ENCODE measurements at regions not wholly inside any gene's neighbourhood (a gene's known extent, or its start where the extent isn't known, plus 50 kb on each side); places are given as distances from the start of the nearest gene placed in this dataset.

GRCh38 chr10:92747066-92747465 lies 57.3 kb downstream of the HHEX start:
- no peak for DNase-seq (ENCODE audit: extremely low spot score, unreplicated experiment)
- Mint-ChIP-seq H3K9me3 (no peaks in the 10 kb centered on the region), H3K27me3 (peaks cover 33% of the 10 kb centered on the region), H3K4me1 (ENCODE audit: unreplicated experiment) (no peaks in the 10 kb centered on the region), H3K4me3 (no peak overlapping the region), H3K36me3 (no peaks in the 10 kb centered on the region), H3K27ac (no peak overlapping the region)
- TF ChIP-seq CTCF (conservative IDR thresholded peaks at IDR 0.05): no peak

- no peak for DNase-seq (ENCODE audit: extremely low spot score, unreplicated experiment)
- Mint-ChIP-seq H3K36me3 (no peaks in the 10 kb centered on the region), H3K27me3 (peaks cover 28% of the 10 kb centered on the region), H3K9me3 (no peaks in the 10 kb centered on the region), H3K27ac (no peak overlapping the region), H3K4me1 (ENCODE audit: unreplicated experiment) (no peaks in the 10 kb centered on the region), H3K4me3 (no peak overlapping the region)
- no peak for TF ChIP-seq CTCF (conservative IDR thresholded peaks at IDR 0.05)
These were observed 57.8 kb downstream of the HHEX start for GRCh38 chr10:92747600-92747999.

- H3K36me3 Mint-ChIP-seq: no peaks in the 10 kb centered on the region
- no peak for TF ChIP-seq CTCF (conservative IDR thresholded peaks at IDR 0.05)
- H3K4me1 Mint-ChIP-seq (ENCODE audit: unreplicated experiment): peaks cover under 1% of the 10 kb centered on the region
- no peaks in the 10 kb centered on the region for H3K9me3 Mint-ChIP-seq
- H3K4me3 Mint-ChIP-seq: no peak overlapping the region
- H3K27me3 Mint-ChIP-seq: peaks cover 20% of the 10 kb centered on the region
- DNase-seq (ENCODE audit: extremely low spot score, unreplicated experiment): no peak
- H3K27ac Mint-ChIP-seq: no peak overlapping the region
These were observed 61.2 kb downstream of the HHEX start for GRCh38 chr10:92750791-92751533.

- Mint-ChIP-seq H3K4me1 (ENCODE audit: unreplicated experiment) (peaks cover 6% of the 10 kb centered on the region), H3K36me3 (no peaks in the 10 kb centered on the region), H3K4me3 (no peak overlapping the region), H3K9me3 (no peaks in the 10 kb centered on the region), H3K27ac (no peak overlapping the region), H3K27me3 (peaks cover 20% of the 10 kb centered on the region)
- no peak for DNase-seq (ENCODE audit: extremely low spot score, unreplicated experiment)
- no peak for TF ChIP-seq CTCF (conservative IDR thresholded peaks at IDR 0.05)
These were observed 61.7 kb downstream of the HHEX start for GRCh38 chr10:92751534-92751811.

GRCh38 chr10:92751827-92752226 lies 62.1 kb downstream of the HHEX start:
- Mint-ChIP-seq H3K9me3 (no peaks in the 10 kb centered on the region), H3K27ac (no peak overlapping the region), H3K4me1 (ENCODE audit: unreplicated experiment) (peaks cover 9% of the 10 kb centered on the region), H3K27me3 (peaks cover 18% of the 10 kb centered on the region), H3K4me3 (no peak overlapping the region), H3K36me3 (no peaks in the 10 kb centered on the region)
- TF ChIP-seq CTCF (conservative IDR thresholded peaks at IDR 0.05): no peak
- DNase-seq (ENCODE audit: extremely low spot score, unreplicated experiment): no peak

GRCh38 chr10:92753865-92754264 lies 64.1 kb downstream of the HHEX start:
- peaks cover 10% of the 10 kb centered on the region for H3K27me3 Mint-ChIP-seq

More at GRCh38 chr10:92753865-92754264, 64.1 kb downstream of the HHEX start:
- H3K27ac Mint-ChIP-seq: no peak overlapping the region
- DNase-seq (ENCODE audit: extremely low spot score, unreplicated experiment): no peak
- H3K4me1 Mint-ChIP-seq (ENCODE audit: unreplicated experiment): peaks cover 16% of the 10 kb centered on the region
- H3K4me3 Mint-ChIP-seq: no peak overlapping the region
- no peaks in the 10 kb centered on the region for H3K9me3 Mint-ChIP-seq
- TF ChIP-seq CTCF (conservative IDR thresholded peaks at IDR 0.05): no peak
- H3K36me3 Mint-ChIP-seq: no peaks in the 10 kb centered on the region

Data from type B pancreatic cell (in vitro differentiated cells).